NCI-H345 treated with DMSO at 0.1 percent for 48 hours (cell line): ENCODE measurements at regions not wholly inside any gene's neighbourhood (a gene's known extent, or its start where the extent isn't known, plus 50 kb on each side); places are given as distances from the start of the nearest gene placed in this dataset.

ENCODE experiments used
- DNase-seq: peaks from one replicate; lab custom pipeline; 2025; ENCODE audit not compliant: unreplicated experiment; lab: John Stamatoyannopoulos, UW

GRCh38 chr9:18137815-18138214 lies 336.1 kb upstream of the ADAMTSL1 start:
- DNase-seq: no peak

- no peak for DNase-seq
Measured at GRCh38 chr9:18138656-18139055, 335.3 kb upstream of the ADAMTSL1 start.

- no peak for DNase-seq
Measured at GRCh38 chr9:18141681-18142080, 332.3 kb upstream of the ADAMTSL1 start.

GRCh38 chr9:18143073-18143745 lies 330.7 kb upstream of the ADAMTSL1 start:
- DNase-seq: no peak

- no peak for DNase-seq
Measured at GRCh38 chr9:18146329-18146728, 327.6 kb upstream of the ADAMTSL1 start.

- DNase-seq: no peak
Measured at GRCh38 chr9:18149471-18150011, 324.4 kb upstream of the ADAMTSL1 start.

- no peak for DNase-seq
Measured at GRCh38 chr9:18154661-18155060, 319.3 kb upstream of the ADAMTSL1 start.

GRCh38 chr9:18159254-18159653 lies 314.7 kb upstream of the ADAMTSL1 start:
- no peak for DNase-seq

- DNase-seq: no peak
Measured at GRCh38 chr9:18163146-18163545, 310.8 kb upstream of the ADAMTSL1 start.

- DNase-seq: no peak
Measured at GRCh38 chr9:18167733-18168132, 306.2 kb upstream of the ADAMTSL1 start.

GRCh38 chr9:18173923-18174322 lies 300.0 kb upstream of the ADAMTSL1 start:
- no peak for DNase-seq

GRCh38 chr9:18182636-18183035 lies 291.3 kb upstream of the ADAMTSL1 start:
- DNase-seq: no peak

GRCh38 chr9:18183974-18184373 lies 290.0 kb upstream of the ADAMTSL1 start:
- no peak for DNase-seq

- no peak for DNase-seq
Measured at GRCh38 chr9:18184401-18184800, 289.6 kb upstream of the ADAMTSL1 start.

GRCh38 chr9:18185196-18185595 lies 288.8 kb upstream of the ADAMTSL1 start:
- DNase-seq: no peak

- DNase-seq: no peak
Measured at GRCh38 chr9:18188971-18189370, 285.0 kb upstream of the ADAMTSL1 start.

GRCh38 chr9:18189871-18190670 lies 283.9 kb upstream of the ADAMTSL1 start:
- peak; percentile 54 for DNase-seq

GRCh38 chr9:18190671-18191374 lies 283.1 kb upstream of the ADAMTSL1 start:
- DNase-seq: no peak

- DNase-seq: no peak
Measured at GRCh38 chr9:18194316-18194715, 279.6 kb upstream of the ADAMTSL1 start.

GRCh38 chr9:18195223-18195622 lies 278.7 kb upstream of the ADAMTSL1 start:
- DNase-seq: no peak

- no peak for DNase-seq
Measured at GRCh38 chr9:18202924-18203323, 271.0 kb upstream of the ADAMTSL1 start.

- no peak for DNase-seq
Measured at GRCh38 chr9:18207735-18208134, 266.2 kb upstream of the ADAMTSL1 start.
